Sciatic nerve (tissue), 2 donors: ENCODE measurements at regions not wholly inside any gene's neighbourhood (a gene's known extent, or its start where the extent isn't known, plus 50 kb on each side); places are given as distances from the start of the nearest gene placed in this dataset.
"Not testable (repeated sequence)": the region's sequence is repeated elsewhere in the genome, so short reads cannot be mapped to it uniquely, and the experiment has no call there.

Source experiments
- ATAC-seq: fragments of 200-7000 bp; cut with Tn5 transposase; one replicate; pipeline ENCODE4 v1.9.1; 2020; ENCODE audit warnings: mild to moderate bottlenecking, moderate library complexity
- DNase-seq: peaks from one replicate; pipeline ENCODE4 v3.0.0-alpha.2; 2020; ENCODE audit warnings: low spot score
- intact Hi-C: fragments of 100-400 bp; cut with DNase I; formaldehyde crosslinking; loops from one replicate; pipeline ENCODE4 v1.14.2; 2022
- donor health status: DM: no; HTN: no; CAD: no.
- donor health status: DM: no; HTN: no; CAD: no.

DNA sequence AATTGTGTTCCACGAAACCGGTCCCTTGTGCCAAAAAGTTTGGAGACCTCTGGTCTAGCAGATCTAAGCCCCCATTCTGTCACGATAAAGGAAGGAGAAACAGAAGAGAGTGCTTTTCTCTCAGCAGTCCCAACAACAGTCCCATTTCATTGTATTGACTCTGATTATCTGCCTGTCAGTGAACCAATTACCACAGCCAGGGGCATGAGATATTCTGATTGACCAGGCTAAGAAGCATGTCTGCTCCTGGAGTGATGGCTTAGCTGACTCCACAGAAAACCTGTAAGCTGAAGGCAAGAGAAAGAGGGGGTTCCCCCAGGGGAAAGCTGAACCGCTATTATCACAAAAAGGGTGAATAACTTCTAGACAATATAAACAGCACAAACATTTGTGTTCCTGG is 765.4 kb downstream of the SORCS1 start:
- no peak for ATAC-seq
- intact Hi-C loops: no loop called here
- DNase-seq: no peak

DNA sequence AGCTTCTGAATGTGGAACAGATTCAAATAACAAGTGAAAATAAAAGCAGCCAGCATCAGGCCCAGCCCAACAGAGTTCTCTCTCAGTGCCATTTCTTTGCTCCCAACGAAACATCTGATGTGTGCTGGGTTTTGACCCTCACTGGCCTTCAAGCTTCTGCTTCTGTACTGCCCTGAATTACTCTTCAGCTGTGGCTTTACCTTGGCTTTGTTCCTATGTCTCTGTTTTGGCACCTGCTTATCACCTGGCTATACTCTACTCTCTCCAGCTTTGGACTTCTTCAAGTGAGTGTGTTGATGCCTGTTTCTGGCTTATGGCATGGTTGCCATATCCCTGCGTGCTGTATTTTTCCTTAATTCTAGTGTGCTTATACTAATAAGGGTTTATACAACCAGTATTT is 768.3 kb downstream of the SORCS1 start:
- DNase-seq (no peak), ATAC-seq (no peak)
- intact Hi-C loops: no loop called here

DNA sequence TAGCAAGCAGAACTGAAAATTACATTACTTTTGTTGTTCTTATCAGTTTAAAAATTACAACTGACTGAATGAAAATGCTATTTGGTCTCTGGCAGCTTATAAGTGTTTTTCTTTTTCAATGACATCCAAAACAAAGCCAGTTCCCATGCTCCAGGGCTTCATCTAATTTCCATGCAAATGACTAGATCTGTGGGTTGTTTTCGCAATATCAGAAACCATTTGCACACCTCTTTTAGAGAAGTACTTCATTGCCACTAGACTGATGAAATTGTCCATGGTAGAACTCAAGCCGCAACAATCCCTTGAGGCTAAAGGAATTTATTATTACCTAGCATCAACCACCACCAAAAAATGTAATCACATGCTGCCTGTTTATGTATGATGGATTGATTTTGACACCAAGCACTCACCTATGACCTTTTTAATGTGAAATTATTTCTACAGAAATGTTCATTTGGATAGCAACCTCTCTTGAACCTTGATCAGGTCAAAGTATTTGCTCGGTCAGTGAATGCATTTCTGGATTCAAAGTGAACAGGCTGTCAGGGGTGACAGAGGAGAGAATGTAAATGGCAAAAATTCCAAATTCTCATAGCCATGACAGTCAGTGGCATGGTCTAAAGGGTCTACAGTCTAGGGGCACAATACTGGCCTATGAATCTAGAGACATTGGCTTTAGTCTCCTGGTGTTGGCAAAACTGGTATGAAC is 769.3 kb downstream of the SORCS1 start:
- DNase-seq (no peak), ATAC-seq (no peak)
- intact Hi-C loops: no loop called here

DNA sequence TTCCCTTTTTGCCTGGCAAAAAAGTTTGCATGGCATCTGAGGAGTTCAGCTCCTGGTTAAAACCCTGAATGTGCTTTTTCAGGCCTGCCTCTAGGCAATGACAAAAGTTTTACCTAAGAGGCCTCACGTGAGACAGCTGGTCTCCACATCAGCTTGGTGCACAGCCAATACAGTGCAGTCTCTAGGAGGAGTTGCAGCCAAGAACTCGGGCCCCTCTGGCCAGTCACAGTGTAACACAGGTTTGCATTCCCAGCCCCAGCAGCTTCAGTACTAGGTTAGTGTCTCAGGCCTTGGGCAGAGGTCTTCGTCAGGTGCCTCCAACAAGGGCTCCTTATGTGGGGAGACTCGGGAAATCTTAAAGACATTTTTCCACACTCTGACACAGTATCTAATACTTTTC is 771.7 kb downstream of the SORCS1 start:
- intact Hi-C loops: no loop called here
- ATAC-seq (no peak), DNase-seq (no peak)

DNA sequence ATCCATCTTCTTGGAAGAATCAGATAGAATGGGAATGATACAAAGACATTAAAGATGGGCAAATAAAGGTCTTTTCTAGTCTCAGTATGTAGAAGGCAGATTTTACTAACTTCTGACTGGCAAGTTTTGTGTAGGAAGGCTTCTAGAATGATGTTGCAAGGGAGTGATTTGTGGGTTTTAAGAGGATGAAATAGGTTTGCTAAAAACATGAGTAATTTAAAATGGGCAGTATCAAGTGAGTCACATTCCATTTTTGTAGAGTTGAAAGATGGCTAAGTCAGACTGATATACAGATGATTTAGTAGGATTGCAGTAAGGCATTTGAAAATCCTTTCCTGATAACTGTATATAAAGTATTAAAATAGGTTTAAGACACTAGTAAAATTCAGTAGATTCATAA is 777.4 kb downstream of the SORCS1 start:
- ATAC-seq: no peak
- no peak for DNase-seq
- intact Hi-C loops: no loop called here

DNA sequence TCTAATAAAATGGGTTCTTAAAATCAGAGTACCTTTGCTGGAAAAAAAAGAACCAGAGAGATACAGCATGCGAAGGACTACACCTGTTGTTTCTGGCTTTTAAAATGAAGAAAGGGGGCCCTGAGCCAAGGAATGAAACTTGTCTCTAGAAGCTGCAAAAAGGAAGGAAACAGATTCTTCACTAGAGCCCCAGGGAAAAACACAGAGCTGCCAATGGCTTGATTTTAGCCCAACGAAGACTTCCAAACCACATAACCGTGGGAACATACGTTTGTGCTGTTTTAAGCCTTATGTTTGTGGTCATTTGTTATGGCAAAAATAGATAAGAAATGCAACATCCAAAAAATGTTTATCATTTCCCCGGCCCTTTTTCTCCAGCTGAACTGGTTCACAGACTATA is 780.0 kb downstream of the SORCS1 start:
- ATAC-seq: no peak
- intact Hi-C loops: no loop called here
- DNase-seq: no peak

DNA sequence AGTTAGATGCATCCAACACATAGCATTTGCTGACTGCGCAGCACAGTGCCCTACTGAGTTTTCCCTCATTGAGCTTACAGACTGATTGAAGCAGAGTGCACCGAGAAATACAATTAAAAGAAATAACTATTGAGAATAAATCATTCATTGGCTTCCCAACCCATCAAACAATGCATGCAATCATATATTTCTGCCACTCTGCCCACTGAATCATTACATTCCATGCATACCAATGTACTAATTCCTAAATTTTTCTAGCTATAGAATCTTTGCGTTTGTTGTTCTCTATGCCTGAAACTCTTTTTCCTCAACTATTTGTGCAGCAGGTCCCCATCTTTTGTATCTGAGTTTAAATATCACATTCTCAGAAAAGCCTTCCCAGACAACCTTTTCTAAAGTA is 783.8 kb downstream of the SORCS1 start:
- intact Hi-C loops: no loop called here
- DNase-seq: no peak
- ATAC-seq: no peak

DNA sequence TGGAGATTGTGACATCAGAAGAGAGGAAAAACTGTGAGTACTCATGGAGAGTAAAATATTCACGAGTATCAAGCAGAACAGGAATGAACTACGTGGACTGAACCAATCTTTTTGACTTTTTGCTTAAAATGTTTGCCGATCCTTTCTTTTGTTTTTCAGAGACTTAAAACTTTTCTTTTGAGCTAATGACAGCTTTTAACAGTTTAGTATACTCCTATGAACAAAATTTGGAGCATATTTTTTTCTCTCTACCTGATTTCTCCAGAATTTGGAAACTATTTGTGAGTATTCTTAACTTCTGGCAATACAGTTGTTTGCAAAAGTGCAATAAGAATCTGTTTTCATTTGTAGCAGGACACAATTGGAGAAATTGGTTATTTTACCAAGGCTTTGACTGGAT is 786.3 kb downstream of the SORCS1 start:
- ATAC-seq (no peak), DNase-seq (no peak)
- intact Hi-C loops: no loop called here

DNA sequence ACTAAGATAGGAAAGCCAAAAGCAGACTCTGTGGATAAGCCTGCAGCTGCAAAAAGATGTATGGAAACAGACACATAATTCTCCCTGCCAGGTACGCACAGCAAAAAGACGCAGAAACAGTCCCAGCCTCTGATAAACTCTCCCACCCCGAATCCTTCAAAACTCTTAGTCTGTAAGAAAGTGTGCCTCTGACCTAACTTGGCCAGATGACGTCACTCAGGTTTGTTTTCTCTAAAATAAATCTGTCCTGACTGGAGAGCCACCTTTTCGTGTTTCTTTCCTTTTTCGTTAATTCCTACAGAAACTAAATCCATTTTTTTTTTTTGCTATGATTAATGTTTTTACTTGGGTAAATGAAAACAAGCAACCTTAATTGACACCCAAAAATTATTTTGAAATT is 793.8 kb downstream of the SORCS1 start:
- ATAC-seq (no peak), DNase-seq (no peak)
- intact Hi-C loops: no loop called here

DNA sequence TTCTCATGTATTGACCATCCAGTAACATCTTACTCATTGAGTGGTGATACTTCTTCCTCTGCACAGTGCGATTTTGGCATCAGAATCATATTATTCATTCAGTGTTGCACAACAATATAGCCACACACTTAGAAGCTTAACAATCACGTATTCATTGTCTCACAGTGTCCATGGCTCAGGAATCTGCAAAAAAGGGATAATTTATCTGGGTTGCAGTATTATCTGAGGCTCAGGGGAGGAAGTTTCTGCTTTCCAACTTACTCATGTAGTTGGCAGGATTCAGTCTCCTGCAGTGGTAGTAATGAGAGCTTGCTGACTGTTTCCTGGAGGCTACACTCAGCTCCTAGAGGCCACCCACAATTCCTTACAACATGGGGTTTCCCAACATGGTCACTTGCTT is 803.6 kb downstream of the SORCS1 start:
- DNase-seq (no peak), ATAC-seq (peak; percentile 97)
- intact Hi-C loops: no loop called here

DNA sequence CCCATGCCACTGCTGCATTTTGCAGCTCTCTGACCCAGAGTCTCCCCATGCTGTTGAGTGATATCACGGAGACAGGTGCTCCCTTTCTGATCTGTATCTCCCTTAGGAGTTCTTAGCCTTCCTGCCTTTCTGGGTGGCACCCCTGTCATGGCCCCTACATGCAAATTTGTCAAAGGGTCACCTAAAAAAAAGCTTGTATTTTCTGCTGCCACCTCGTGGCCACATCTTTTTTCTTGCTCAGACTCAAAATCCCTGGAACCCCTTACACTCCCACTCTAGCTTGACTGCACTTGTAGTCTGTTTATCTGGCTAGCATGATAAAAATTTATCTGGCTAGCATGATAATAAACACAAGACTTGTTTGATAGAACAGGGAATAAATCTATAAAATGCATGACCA is 809.1 kb downstream of the SORCS1 start:
- DNase-seq (no peak), ATAC-seq (no peak)
- intact Hi-C loops: no loop called here

DNA sequence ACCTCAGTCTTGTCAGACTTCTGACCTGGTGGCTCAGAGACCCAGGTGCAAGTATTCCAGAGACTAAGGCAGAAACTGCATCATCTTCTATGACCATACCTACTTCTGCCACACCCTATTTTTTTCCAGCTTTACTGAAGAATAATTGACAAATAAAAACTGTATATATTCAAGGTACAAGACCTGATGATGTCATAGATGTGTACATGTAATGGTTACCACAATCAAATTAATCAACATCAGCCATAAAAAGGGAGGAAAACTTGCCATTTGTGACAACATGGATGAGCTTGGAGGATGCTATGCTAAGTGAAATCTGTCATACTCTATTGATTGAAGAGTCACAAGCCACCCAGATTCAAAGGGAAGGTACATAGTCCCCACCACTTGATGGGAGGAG is 815.6 kb downstream of the SORCS1 start:
- DNase-seq (no peak), ATAC-seq (no peak)
- intact Hi-C loops: no loop called here

DNA sequence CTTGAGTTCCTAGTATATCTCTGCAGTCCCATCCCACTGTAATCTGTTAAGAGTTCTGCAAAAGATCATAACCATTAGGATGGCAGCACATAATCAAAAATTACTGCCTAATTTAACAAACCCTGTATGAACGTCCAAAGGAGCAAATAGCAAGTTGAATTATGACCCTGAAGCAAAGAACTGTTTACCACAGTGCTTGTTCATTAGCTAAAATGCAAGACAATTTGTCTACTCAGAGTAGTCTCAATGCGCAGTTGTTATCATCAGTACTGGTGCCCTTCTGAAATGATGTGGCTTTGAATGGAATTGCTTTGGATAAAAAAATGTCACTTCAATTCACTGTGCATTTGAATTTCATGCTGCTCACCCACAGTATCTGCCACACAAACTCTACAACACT is 817.0 kb downstream of the SORCS1 start:
- intact Hi-C loops: no loop called here
- ATAC-seq (no peak), DNase-seq (no peak)

DNA sequence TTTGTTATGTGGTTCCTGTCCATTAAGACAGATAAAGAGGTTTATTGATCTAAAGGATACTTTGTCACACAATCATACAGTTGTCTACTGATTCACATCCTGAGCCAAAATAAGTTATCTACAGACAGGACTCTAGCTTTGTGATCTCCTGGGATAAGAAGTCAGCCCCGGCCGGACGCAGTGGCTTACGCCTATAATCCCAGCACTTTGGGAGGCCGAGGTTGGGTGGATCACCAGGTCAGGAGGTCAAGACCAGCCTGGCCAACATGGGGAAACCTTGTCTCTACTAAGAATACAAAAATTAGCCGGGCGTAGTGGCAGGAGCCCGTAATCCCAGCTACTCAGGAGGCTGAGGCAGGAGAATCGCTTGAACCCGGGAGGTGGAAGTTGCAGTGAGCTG is 821.0 kb downstream of the SORCS1 start:
- DNase-seq, intact Hi-C loops, ATAC-seq: not testable (repeated sequence)

DNA sequence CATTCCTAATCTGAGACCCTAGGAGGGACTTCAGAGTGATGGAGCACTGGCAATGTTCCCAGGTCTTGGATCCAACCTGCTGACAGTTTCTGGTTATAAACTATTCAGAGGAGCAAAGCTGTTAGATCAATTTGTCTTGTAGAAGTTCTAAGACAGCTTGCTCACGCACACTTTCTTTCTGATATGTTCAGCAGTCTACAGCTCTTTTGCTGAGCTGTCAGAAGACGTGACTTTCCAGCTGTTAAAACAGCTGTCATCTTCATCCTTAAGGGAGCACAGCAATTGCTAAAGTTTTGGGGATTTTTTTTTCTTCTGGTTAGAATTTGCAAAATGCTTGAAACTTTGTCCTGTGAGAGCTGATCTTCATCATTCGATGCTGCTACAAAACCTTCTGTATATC is 823.1 kb downstream of the SORCS1 start:
- intact Hi-C loops: no loop called here
- ATAC-seq (no peak), DNase-seq (no peak)

DNA sequence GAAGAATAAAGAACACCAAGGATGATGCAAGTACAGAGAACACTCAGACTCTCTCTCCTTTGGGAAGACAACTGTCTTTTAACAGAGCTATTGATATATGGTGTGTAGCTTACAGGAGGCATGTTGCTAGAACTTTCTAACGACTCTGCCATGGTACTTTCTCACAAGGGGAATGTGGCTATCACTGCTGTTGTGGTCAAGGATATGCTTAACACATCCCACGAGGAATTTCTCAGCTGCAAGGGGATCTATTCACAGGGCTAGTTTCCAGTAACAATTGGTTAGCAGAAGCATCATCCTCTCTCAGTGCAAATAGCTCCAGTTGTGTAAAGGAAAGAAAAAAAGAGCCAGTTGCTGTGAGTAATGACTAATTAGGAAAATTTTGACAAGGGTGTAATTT is 826.0 kb downstream of the SORCS1 start:
- ATAC-seq: no peak
- intact Hi-C loops: no loop called here
- DNase-seq: no peak

DNA sequence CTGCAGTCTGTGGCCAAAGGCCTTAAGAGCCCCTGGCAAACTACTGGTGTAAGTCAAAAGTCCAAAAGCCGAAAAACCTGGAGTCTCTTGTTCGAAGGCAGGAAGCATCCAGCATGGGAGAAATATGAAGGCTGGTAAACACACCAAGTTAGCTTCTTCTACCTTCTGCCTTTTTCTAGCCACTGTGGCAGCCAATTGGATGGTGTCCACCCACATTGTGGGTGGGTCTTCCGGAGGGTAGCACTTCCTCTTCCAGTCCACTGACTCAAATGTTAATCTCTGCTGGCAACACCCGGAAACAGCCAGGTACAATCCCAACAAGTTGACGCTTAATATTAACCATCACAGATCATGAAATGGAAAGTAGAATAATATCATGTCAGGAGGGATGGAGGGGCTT is 827.6 kb downstream of the SORCS1 start:
- no peak for DNase-seq
- intact Hi-C loops: no loop called here

DNA sequence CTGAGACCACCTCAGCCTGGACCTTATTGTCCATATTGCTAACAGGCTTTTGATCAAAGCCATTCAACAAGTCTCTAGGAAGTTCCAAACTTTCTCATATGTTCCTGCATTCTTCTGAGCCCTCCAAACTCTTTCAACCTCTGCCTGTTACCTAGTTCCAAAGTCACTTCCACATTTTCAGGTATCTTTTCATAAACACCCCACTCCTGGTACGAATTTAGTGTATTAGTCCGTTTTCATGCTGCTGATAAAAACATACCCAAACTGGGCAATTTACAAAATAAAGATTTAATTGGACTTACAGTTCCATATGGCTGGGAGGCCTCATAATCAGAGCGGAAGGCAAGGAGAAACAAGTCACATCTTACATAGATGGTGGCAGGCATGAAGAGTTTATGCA is 836.8 kb downstream of the SORCS1 start:
- intact Hi-C loops: loop anchor here (10.0 kb wide), 1 partner anchor 783 kb away; no protein-coding TSS in a partner anchor
- DNase-seq (no peak), ATAC-seq (no peak)

More for the DNA sequence above, 827.6 kb downstream of the SORCS1 start:
- no peak for ATAC-seq

DNA sequence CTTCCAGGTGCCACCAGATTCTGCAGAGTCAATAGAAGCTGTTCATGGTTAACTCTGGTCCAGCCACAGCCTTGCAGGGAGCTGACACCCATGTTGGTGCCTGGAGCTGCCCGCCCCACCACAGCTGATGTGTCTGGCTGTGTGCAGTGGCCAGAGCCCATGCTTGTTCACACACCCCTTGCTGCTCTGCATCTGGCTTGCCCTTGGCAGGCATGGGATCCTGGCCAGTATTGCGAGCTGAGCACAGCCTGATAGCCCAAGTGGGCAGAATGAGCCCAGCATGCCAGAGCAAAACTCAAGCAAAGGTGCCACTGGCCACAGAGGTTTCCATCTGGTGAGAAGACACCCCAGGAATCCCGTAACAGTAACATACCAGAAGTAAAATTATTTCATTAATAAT is 843.6 kb downstream of the SORCS1 start:
- intact Hi-C loops: loop anchor here (10.0 kb wide), 1 partner anchor 776 kb away; no protein-coding TSS in a partner anchor
- ATAC-seq (no peak), DNase-seq (no peak)

DNA sequence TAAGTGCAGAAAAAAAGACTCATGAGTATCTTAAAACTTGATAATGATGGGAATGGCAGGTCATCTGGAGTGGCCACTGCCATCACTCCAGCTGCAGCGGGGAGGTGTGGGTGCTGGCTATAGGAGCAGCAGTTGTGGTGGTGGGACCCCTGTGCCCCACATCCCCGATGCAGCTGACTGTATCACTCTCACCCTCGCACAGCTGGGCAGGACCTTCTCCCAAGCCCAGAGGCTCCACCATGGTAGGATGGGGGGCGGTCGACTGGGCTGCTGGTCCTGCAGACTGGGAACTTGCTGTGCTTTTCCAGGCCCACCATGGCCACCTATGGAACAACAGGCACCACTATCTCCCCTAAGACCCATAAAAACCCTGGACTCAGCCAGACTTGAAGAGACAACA is 844.4 kb downstream of the SORCS1 start:
- DNase-seq: no peak
- intact Hi-C loops: loop anchor here (10.0 kb wide), 1 partner anchor 775 kb away; no protein-coding TSS in a partner anchor
- ATAC-seq: no peak

DNA sequence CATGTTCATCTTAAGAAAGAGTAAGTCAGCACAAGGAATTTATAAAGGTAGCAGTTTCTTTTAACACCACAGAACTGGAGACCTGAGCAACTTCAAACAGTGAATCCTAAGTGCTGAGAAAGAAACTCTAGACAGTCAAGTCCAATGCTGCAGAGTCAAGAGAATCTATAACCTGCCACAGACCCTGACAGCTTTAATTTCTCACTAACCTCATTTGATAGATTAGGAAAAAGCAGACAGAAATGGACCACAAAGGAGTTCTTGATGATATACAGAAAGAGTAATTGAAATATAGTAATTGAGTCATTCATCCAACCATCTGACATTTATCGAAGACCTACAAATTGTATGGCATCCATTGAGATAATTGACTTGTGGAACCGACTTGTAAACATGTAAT is 847.0 kb downstream of the SORCS1 start:
- no peak for ATAC-seq
- intact Hi-C loops: no loop called here
- DNase-seq: no peak
